ENCODE measurements at regions not wholly inside any gene's neighbourhood (a gene's known extent, or its start where the extent isn't known, plus 50 kb on each side); places are given as distances from the start of the nearest gene placed in this dataset.

DNA sequence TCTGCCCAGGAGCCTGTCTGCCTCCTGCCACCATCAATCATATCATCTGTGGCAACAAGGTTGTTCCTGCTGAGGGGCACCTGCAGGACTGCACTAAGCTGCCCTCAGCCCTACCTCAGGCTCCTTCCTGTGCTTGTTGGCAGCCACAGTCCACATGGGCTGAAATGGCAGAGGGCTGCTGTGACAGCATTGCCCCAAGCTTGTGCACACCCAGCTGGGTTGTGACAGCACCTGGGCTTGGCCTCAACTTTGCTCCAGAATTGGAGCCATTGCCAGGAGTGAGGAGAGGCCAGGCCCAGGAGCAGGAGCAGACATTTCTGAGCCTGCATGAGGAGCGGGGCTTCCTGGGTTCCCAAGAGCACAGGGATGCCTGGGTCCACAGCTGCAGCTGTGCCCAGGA lies 340.9 kb upstream of the CHRM2 start:
- Mint-ChIP-seq H3K4me3 (no peak overlapping the region), H3K27me3 (ENCODE audit: low read depth) (no peaks in the 10 kb centered on the region), H3K36me3 (ENCODE audit: low read depth) (no peaks in the 10 kb centered on the region), H3K27ac (no peak overlapping the region), H3K9me3 (no peaks in the 10 kb centered on the region), H3K4me1 (peaks cover 5% of the 10 kb centered on the region)
- TF ChIP-seq, protein P1, sequence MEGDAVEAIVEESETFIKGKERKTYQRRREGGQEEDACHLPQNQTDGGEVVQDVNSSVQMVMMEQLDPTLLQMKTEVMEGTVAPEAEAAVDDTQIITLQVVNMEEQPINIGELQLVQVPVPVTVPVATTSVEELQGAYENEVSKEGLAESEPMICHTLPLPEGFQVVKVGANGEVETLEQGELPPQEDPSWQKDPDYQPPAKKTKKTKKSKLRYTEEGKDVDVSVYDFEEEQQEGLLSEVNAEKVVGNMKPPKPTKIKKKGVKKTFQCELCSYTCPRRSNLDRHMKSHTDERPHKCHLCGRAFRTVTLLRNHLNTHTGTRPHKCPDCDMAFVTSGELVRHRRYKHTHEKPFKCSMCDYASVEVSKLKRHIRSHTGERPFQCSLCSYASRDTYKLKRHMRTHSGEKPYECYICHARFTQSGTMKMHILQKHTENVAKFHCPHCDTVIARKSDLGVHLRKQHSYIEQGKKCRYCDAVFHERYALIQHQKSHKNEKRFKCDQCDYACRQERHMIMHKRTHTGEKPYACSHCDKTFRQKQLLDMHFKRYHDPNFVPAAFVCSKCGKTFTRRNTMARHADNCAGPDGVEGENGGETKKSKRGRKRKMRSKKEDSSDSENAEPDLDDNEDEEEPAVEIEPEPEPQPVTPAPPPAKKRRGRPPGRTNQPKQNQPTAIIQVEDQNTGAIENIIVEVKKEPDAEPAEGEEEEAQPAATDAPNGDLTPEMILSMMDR (IDR thresholded peaks at IDR 0.05; ENCODE audit: unreplicated experiment in 3 of 3) = no peak

DNA sequence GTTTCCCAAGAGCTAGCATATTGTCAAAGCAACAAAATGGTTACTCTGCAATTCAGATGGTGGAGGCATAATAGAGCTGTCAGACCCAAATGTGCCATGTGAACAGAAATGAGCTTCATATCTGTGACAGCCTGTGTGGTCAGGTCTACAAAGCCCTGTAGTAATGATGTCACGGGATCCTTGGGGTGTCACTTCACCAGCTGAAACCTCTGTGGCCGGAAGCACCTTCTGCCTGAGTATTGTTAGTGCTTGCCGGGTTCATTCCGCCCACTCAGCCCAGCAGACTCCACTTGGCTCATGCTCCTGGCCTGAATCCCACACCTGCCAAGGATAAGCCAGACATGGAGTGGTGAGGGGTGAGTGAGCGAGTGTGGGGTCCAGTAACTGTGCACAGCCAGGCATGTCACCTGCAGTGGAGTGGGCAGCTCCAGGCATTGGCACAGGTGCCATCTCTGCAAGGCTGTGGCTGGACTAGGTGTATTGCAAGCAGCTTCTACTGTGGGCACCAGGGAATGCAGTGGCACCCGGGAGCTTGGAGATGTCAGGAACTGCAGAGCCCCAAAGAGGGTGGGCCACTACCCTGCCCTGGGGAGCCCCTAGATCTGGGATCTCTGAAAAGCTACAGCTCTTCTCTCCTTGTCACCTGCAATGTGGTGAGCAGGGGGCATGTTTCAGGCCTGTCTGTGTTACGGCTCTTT lies 341.9 kb upstream of the CHRM2 start:
- H3K4me1 Mint-ChIP-seq = peaks cover 5% of the 10 kb centered on the region
- H3K9me3 Mint-ChIP-seq = no peaks in the 10 kb centered on the region
- no peaks in the 10 kb centered on the region for H3K36me3 Mint-ChIP-seq (ENCODE audit: low read depth)
- TF ChIP-seq, protein P1 (IDR thresholded peaks at IDR 0.05; ENCODE audit: unreplicated experiment in 3 of 3) = no peak
- H3K4me3 Mint-ChIP-seq = no peak overlapping the region
- H3K27me3 Mint-ChIP-seq (ENCODE audit: low read depth) = no peaks in the 10 kb centered on the region
- H3K27ac Mint-ChIP-seq = no peak overlapping the region

DNA sequence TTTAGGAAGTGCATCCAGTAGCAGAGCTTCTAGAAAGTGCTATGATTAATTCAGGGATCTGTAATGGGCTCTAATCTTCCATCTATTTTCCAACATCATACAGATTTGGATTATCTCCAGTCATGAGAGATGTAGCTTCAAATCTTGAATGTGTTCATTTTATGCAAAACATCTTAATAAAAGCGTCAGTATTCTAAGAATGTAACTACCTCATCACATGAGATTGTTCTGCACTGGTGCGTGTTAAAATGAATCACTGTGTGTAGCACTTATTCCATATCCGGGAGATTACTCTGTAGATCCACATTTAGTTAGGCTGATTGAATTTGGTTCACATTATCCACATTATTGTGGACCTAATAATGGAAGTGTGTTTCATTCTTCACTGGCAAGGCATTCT lies 344.9 kb upstream of the CHRM2 start:
- Mint-ChIP-seq H3K27me3 (ENCODE audit: low read depth) (no peaks in the 10 kb centered on the region), H3K9me3 (peaks cover 3% of the 10 kb centered on the region), H3K36me3 (ENCODE audit: low read depth) (no peaks in the 10 kb centered on the region), H3K4me3 (no peak overlapping the region), H3K4me1 (peaks cover 4% of the 10 kb centered on the region), H3K27ac (no peak overlapping the region)
- TF ChIP-seq, protein P1 (IDR thresholded peaks at IDR 0.05; ENCODE audit: unreplicated experiment in 3 of 3) = no peak

DNA sequence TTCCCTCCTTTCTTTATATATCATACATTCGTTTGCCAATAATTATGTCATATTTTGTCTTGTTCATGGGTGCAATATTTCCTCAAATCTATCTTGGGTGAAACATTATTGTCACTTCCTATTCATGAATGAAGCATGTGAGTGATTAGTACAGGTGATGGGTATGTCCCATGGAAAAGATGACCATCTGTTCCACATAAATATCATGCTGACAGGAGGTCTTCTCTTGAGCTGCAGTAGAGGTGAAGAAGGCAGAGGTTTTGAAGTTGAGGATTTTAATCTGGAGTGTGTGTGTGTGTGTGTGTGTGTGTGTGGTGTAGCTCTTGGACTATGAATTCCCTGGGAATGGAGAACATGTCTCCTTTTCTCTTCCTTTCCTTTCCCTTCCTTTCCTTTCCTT lies 350.5 kb upstream of the CHRM2 start:
- Mint-ChIP-seq H3K27ac (no peak overlapping the region), H3K4me3 (no peak overlapping the region), H3K4me1 (no peaks in the 10 kb centered on the region), H3K9me3 (peaks cover 3% of the 10 kb centered on the region), H3K36me3 (ENCODE audit: low read depth) (no peaks in the 10 kb centered on the region), H3K27me3 (ENCODE audit: low read depth) (no peaks in the 10 kb centered on the region)
- TF ChIP-seq, protein P1 (IDR thresholded peaks at IDR 0.05; ENCODE audit: unreplicated experiment in 3 of 3) = no peak

DNA sequence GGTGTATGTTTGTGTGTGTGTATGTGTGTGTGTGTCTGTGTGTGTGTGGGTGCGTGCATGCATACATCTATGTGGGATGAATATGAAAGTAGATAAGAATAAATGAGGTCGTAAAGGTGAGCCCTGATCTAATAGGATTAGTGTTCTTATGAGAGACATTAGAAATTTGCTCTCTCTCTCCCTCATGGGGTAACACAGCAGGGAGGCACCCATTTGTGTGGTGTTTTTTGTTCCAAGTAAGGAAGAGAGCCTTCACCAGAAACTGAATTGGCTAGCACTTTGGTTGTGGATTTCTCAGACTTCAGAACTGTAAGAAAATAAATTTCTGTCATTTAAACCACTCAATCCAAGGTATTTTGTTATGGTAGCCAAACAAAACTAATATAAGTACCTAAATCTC lies 353.7 kb upstream of the CHRM2 start:
- H3K4me3 Mint-ChIP-seq = no peak overlapping the region
- H3K36me3 Mint-ChIP-seq (ENCODE audit: low read depth) = no peaks in the 10 kb centered on the region
- no peak overlapping the region for H3K27ac Mint-ChIP-seq
- H3K9me3 Mint-ChIP-seq = no peaks in the 10 kb centered on the region
- TF ChIP-seq, protein P1 (IDR thresholded peaks at IDR 0.05; ENCODE audit: unreplicated experiment in 3 of 3) = no peak
- no peaks in the 10 kb centered on the region for H3K27me3 Mint-ChIP-seq (ENCODE audit: low read depth)
- no peaks in the 10 kb centered on the region for H3K4me1 Mint-ChIP-seq

DNA sequence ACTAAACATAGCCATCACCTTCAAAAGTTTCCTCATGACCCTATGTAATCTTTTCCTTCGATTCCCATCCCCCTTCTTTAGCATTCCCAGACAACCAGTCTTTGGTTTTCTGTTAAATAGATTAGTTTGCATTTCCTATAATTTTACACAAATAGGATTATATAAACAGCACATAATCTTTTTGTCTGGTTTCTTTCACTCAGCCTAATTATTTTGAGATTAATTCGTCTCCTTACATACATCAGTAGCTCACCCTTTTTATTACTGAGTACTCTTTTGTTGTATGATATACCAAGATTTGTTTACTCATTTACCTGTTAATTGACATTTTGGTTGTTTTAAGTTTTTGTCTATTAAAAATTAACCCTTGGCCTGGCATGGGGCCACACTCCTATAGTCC lies 354.7 kb upstream of the CHRM2 start:
- no peak overlapping the region for H3K27ac Mint-ChIP-seq
- H3K4me1 Mint-ChIP-seq = no peaks in the 10 kb centered on the region
- no peaks in the 10 kb centered on the region for H3K27me3 Mint-ChIP-seq (ENCODE audit: low read depth)
- no peaks in the 10 kb centered on the region for H3K9me3 Mint-ChIP-seq
- TF ChIP-seq, protein P1 (IDR thresholded peaks at IDR 0.05; ENCODE audit: unreplicated experiment in 3 of 3) = no peak
- no peaks in the 10 kb centered on the region for H3K36me3 Mint-ChIP-seq (ENCODE audit: low read depth)
- no peak overlapping the region for H3K4me3 Mint-ChIP-seq

All from nephron (organoid).